IMR-90 (cell line): ENCODE measurements at regions not wholly inside any gene's neighbourhood (a gene's known extent, or its start where the extent isn't known, plus 50 kb on each side); places are given as distances from the start of the nearest gene placed in this dataset.
A peak's percentile ranks its signal among the peaks of the same experiment; 100 is the strongest.

Experiments used
- ATAC-seq: fragments of 200-7000 bp; cut with Tn5 transposase; 2 replicates; pipeline ENCODE4 v1.9.1; 2020; ENCODE audit warnings: low read depth, mild to moderate bottlenecking, moderate library complexity
- BruUV-seq: library from RNA; stranded (reverse); fragments of 400-500 nt; replicated peaks from 2 replicates; lab custom pipeline; 2021; lab: Mats Ljungman, UMichigan
- CTCF ChIA-PET: fragments of 300-600 bp; formaldehyde crosslinking; extraction: SDS; loops from one replicate; lab custom pipeline; 2021; ENCODE audit warnings: antibody characterized with exemption; lab: Yijun Ruan, JAX
- POLR2A ChIA-PET: fragments of 300-600 bp; sonication (Branson Sonifier 250); formaldehyde crosslinking; loops from one replicate; lab custom pipeline; 2022; ENCODE audit warnings: antibody characterized with exemption; ENCODE audit not compliant: unreplicated experiment; lab: Charles Lee
- DNase-seq: peaks from one replicate; pipeline ENCODE4 v3.0.0; 2013
- H2AFZ ChIP-seq: replicated peaks from 2 replicates; pipeline ENCODE3; 2013; ENCODE audit warnings: low read length, mild to moderate bottlenecking; ENCODE audit not compliant: poor library complexity
- H2AK5ac ChIP-seq: 2 replicates; pipeline ENCODE4 v1.6.1; 2013; ENCODE audit warnings: low read depth, low read length, inconsistent platforms
- H2AK9ac ChIP-seq: replicated peaks from 2 replicates; pipeline ENCODE3; 2013; ENCODE audit warnings: mild to moderate bottlenecking, low read depth, low read length, moderate library complexity; ENCODE audit not compliant: poor library complexity
- H2BK120ac ChIP-seq: 2 replicates; pipeline ENCODE4 v1.6.1; 2013; ENCODE audit warnings: low read depth, low read length, inconsistent platforms
- H2BK15ac ChIP-seq: 3 replicates; pipeline ENCODE4 v1.6.1; 2013; ENCODE audit warnings: low read depth, low read length, inconsistent platforms
- H2BK20ac ChIP-seq: 2 replicates; pipeline ENCODE4 v1.6.1; 2013; ENCODE audit warnings: low read depth, mild to moderate bottlenecking, inconsistent platforms, low read length, moderate library complexity
- H2BK5ac ChIP-seq: 2 replicates; pipeline ENCODE4 v1.6.1; 2013; ENCODE audit warnings: mild to moderate bottlenecking, low read depth, low read length, inconsistent platforms; ENCODE audit not compliant: poor library complexity, severe bottlenecking
- H3K14ac ChIP-seq: replicated peaks from 2 replicates; pipeline ENCODE4 v1.6.1; 2013; ENCODE audit warnings: low read depth, low read length, inconsistent platforms
- H3K18ac ChIP-seq: 2 replicates; pipeline ENCODE4 v1.6.1; 2013; ENCODE audit warnings: low read depth, low read length, control low read depth
- H3K23ac ChIP-seq: 2 replicates; pipeline ENCODE4 v1.6.1; 2013; ENCODE audit warnings: low read depth, low read length, inconsistent platforms
- H3K27ac ChIP-seq: 2 replicates; pipeline ENCODE4 v1.5.1; 2013; ENCODE audit warnings: mild to moderate bottlenecking, control low read depth, low read length; ENCODE audit not compliant: insufficient read depth
- H3K27me3 ChIP-seq: 2 replicates; pipeline ENCODE4 v1.6.1; 2013; ENCODE audit warnings: low read length; ENCODE audit not compliant: control insufficient read depth, insufficient read depth
- H3K36me3 ChIP-seq: 2 replicates; pipeline ENCODE4 v1.6.1; 2013; ENCODE audit warnings: low read length, mixed read lengths; ENCODE audit not compliant: control insufficient read depth, insufficient read depth
- H3K4ac ChIP-seq: 2 replicates; pipeline ENCODE4 v1.6.1; 2013; ENCODE audit warnings: low read depth, low read length, inconsistent platforms
- H3K4me1 ChIP-seq: 2 replicates; pipeline ENCODE4 v1.6.1; 2013; ENCODE audit warnings: low read length, mixed read lengths; ENCODE audit not compliant: control insufficient read depth, insufficient read depth
- H3K4me2 ChIP-seq: 2 replicates; pipeline ENCODE4 v1.6.1; 2013; ENCODE audit warnings: low read depth, mild to moderate bottlenecking, control low read depth, low read length, moderate library complexity
- H3K4me3 ChIP-seq: 2 replicates; pipeline ENCODE4 v1.5.1; 2013; ENCODE audit warnings: low read depth, mild to moderate bottlenecking, control low read depth, low read length, moderate library complexity; ENCODE audit not compliant: insufficient read depth
- H3K56ac ChIP-seq: 2 replicates; pipeline ENCODE4 v1.6.1; 2013; ENCODE audit warnings: low read length, inconsistent platforms; ENCODE audit not compliant: insufficient read depth; ENCODE audit errors: extremely low read depth
- H3K79me1 ChIP-seq, 2 experiments: 2 replicates each; pipeline ENCODE4 v1.6.1; 2013; ENCODE audit warnings: low read length in 2 of 2, inconsistent platforms in 1 of 2, low read depth in 1 of 2
- H3K9ac ChIP-seq: 2 replicates; pipeline ENCODE4 v1.6.1; 2013; ENCODE audit warnings: low read depth, low read length, control low read depth
- H3K9me1 ChIP-seq: 2 replicates; pipeline ENCODE4 v1.6.1; 2013; ENCODE audit warnings: low read length, inconsistent platforms; ENCODE audit not compliant: insufficient read depth
- H3K9me3 ChIP-seq: 2 replicates; pipeline ENCODE4 v1.6.1; 2013; ENCODE audit warnings: low read length; ENCODE audit not compliant: control insufficient read depth, insufficient read depth
- H4K20me1 ChIP-seq: 2 replicates; pipeline ENCODE4 v1.6.1; 2013; ENCODE audit warnings: low read length, inconsistent platforms; ENCODE audit not compliant: insufficient read depth
- H4K5ac ChIP-seq: 2 replicates; pipeline ENCODE4 v1.6.1; 2013; ENCODE audit warnings: mild to moderate bottlenecking, low read depth, low read length, control low read depth
- H4K8ac ChIP-seq, 2 experiments: 2 replicates each; pipeline ENCODE4 v1.6.1; 2013; ENCODE audit warnings: low read depth in 2 of 2, low read length in 2 of 2, control low read depth in 1 of 2, inconsistent platforms in 1 of 2
- H4K91ac ChIP-seq: 2 replicates; pipeline ENCODE4 v1.6.1; 2013; ENCODE audit warnings: low read depth, low read length, inconsistent platforms; ENCODE audit not compliant: insufficient read depth
- BHLHE40 ChIP-seq: fragments of 150-350 bp; IDR thresholded peaks from 2 replicates; pipeline ENCODE4 v1.6.1; 2016; ENCODE audit warnings: mild to moderate bottlenecking, low read depth, low read length
- CEBPB ChIP-seq: IDR thresholded peaks from 2 replicates; pipeline ENCODE4 v1.6.1; 2012; ENCODE audit warnings: low read depth, low read length, improper control_type of control experiment
- CHD1 ChIP-seq: IDR thresholded peaks from 2 replicates; pipeline ENCODE4 v1.6.1; 2012; ENCODE audit warnings: low read depth, low read length, improper control_type of control experiment
- CTCF ChIP-seq: conservative IDR thresholded peaks from 2 replicates; pipeline ENCODE4 v1.5.1; 2012; ENCODE audit warnings: mild to moderate bottlenecking, low read depth, low read length, improper control_type of control experiment
- ELK1 ChIP-seq: fragments of 150-350 bp; IDR thresholded peaks from 2 replicates; pipeline ENCODE4 v1.6.1; 2016; ENCODE audit warnings: low read depth, mild to moderate bottlenecking, low read length, moderate library complexity, borderline replicate concordance
- FOS ChIP-seq: fragments of 150-350 bp; IDR thresholded peaks from 2 replicates; pipeline ENCODE4 v1.6.1; 2016; ENCODE audit warnings: low read depth, low read length
- MAFK ChIP-seq: IDR thresholded peaks from 2 replicates; pipeline ENCODE4 v1.6.1; 2012; ENCODE audit warnings: low read depth, low read length, improper control_type of control experiment
- MAZ ChIP-seq: IDR thresholded peaks from 2 replicates; pipeline ENCODE4 v1.6.1; 2012; ENCODE audit warnings: low read depth, mild to moderate bottlenecking, low read length, improper control_type of control experiment, moderate library complexity, borderline replicate concordance
- MXI1 ChIP-seq: IDR thresholded peaks from 2 replicates; pipeline ENCODE4 v1.6.1; 2012; ENCODE audit warnings: low read depth, mild to moderate bottlenecking, low read length, moderate library complexity, borderline replicate concordance
- NFE2L2 ChIP-seq: fragments of 150-350 bp; IDR thresholded peaks from 2 replicates; pipeline ENCODE4 v1.6.1; 2016; ENCODE audit warnings: low read depth, mild to moderate bottlenecking, low read length
- POLR2A ChIP-seq: IDR thresholded peaks from 2 replicates; pipeline ENCODE4 v1.6.1; 2012; ENCODE audit warnings: mild to moderate bottlenecking, low read depth, low read length
- RAD21 ChIP-seq: IDR thresholded peaks from 2 replicates; pipeline ENCODE4 v1.6.1; 2012; ENCODE audit warnings: low read length, improper control_type of control experiment
- RCOR1 ChIP-seq: IDR thresholded peaks from 2 replicates; pipeline ENCODE4 v1.6.1; 2012; ENCODE audit warnings: mild to moderate bottlenecking, low read length, improper control_type of control experiment; ENCODE audit not compliant: insufficient replicate concordance
- RFX5 ChIP-seq: IDR thresholded peaks from 2 replicates; pipeline ENCODE4 v1.8.0; 2012; ENCODE audit warnings: low read depth, mild to moderate bottlenecking, low read length, moderate library complexity
- SMC3 ChIP-seq: fragments of 150-350 bp; IDR thresholded peaks from 2 replicates; pipeline ENCODE4 v1.6.1; 2016; ENCODE audit warnings: low read depth, mild to moderate bottlenecking, antibody characterized with exemption, low read length, moderate library complexity
- USF2 ChIP-seq: fragments of 150-350 bp; IDR thresholded peaks from 2 replicates; pipeline ENCODE4 v1.6.1; 2017; ENCODE audit warnings: mild to moderate bottlenecking, antibody characterized with exemption, low read length, low read depth
- WGBS, 2 experiments: methylation state at CpG; one replicate each; pipeline versions ENCODE4 v1.1.5 to v1.1.7; 2013; ENCODE audit warnings: missing lambda C conversion rate in 2 of 2; ENCODE audit not compliant: insufficient read length in 1 of 2; ENCODE audit errors: extremely low coverage in 2 of 2; 5-methylcytosine and 5-hydroxymethylcytosine counted together
- dilution Hi-C: fragments of 300-500 bp; cut with HindIII; formaldehyde crosslinking; loops from one replicate; pipeline ENCODE4 v1.14.3; 2018; ENCODE audit warnings: low sequenced_read_pairs; ENCODE audit not compliant: unreplicated experiment
- in situ Hi-C: fragments of 300-500 bp; cut with MboI; formaldehyde crosslinking; loops from 3 replicates; pipeline ENCODE4 v1.14.3; 2019; ENCODE audit warnings: low sequenced_read_pairs, inconsistent platforms, mixed read lengths
- intact Hi-C: fragments of 100-400 bp; cut with micrococcal nuclease; formaldehyde crosslinking; loops from 2 replicates; pipeline ENCODE4 v1.10.0; 2022

- Histone ChIP-seq H2BK20ac (peak overlapping the region; percentile 55), H3K4ac (peak overlapping the region; percentile 36; the same call in 1 of the 2 replicates), H4K8ac (no peak overlapping the region; a peak in 1 of 4 replicates), H2AK5ac (peak overlapping the region; percentile 26; the same call in 1 of the 2 replicates), H3K4me2 (no peak overlapping the region), H3K27ac (no peak overlapping the region), H3K9me3 (no peaks in the 10 kb centered on the region), H3K14ac (no peak overlapping the region), H4K91ac (no peak overlapping the region), H2AK9ac (no peak overlapping the region), H2BK5ac (no peak overlapping the region), H4K20me1 (no peaks in the 10 kb centered on the region), H3K9me1 (no peaks in the 10 kb centered on the region), H2AFZ (no peak overlapping the region), H2BK15ac (peak overlapping the region; percentile 25; the same call in 1 of the 3 replicates), H2BK120ac (peak overlapping the region; percentile 46; the same call in 1 of the 2 replicates), H3K9ac (no peak overlapping the region), H3K36me3 (no peaks in the 10 kb centered on the region), H3K4me1 (peaks cover 14% of the 10 kb centered on the region; the same call in 1 of the 2 replicates), H3K27me3 (no peaks in the 10 kb centered on the region), H4K5ac (peak overlapping the region; percentile 38; the same call in 1 of the 2 replicates), H3K4me3 (no peak overlapping the region), H3K56ac (no peak overlapping the region), H3K79me1 (no peaks in the 10 kb centered on the region), H3K23ac (no peak overlapping the region), H3K18ac (peak overlapping the region; percentile 34; the same call in 1 of the 2 replicates)
- POLR2A ChIA-PET, result interaction anchor here (0.6 kb wide), 1 partner anchor 1756 kb away, joined by 3 read pairs; no protein-coding TSS in a partner anchor
- in situ Hi-C loops (no loop called here), dilution Hi-C loops (no loop called here), intact Hi-C loops (no loop called here)
- no TSS peak for BruUV-seq
- WGBS, 2 experiments, result 100% methylated on average over 1 of the region's 4 CpGs; no CpG with 5 or more reads in 1 of the 2 experiments
- TF ChIP-seq POLR2A, result no peak
- no peak for TF ChIP-seq MXI1
- no peak for TF ChIP-seq USF2
- TF ChIP-seq SMC3, result no peak
- TF ChIP-seq RFX5, result no peak
- TF ChIP-seq BHLHE40, result no peak
- TF ChIP-seq ELK1, result no peak
- TF ChIP-seq NFE2L2, result no peak
- no peak for TF ChIP-seq CEBPB
- TF ChIP-seq MAZ, result no peak
- no peak for TF ChIP-seq RAD21
- no peak for TF ChIP-seq MAFK
- TF ChIP-seq CTCF, result no peak
- TF ChIP-seq RCOR1, result no peak
- TF ChIP-seq FOS, result no peak
- no peak for TF ChIP-seq CHD1
- ATAC-seq (no peak), DNase-seq (no peak)
- CTCF ChIA-PET, result no interaction called here
Measured at GRCh38 chr14:51337520-51337919, 97.5 kb downstream of the TMX1 start.
